Mucosa of stomach (tissue), 1 donor: ENCODE measurements at regions not wholly inside any gene's neighbourhood (a gene's known extent, or its start where the extent isn't known, plus 50 kb on each side); places are given as distances from the start of the nearest gene placed in this dataset.

Source experiments
- H3K27me3 ChIP-seq: one replicate; pipeline ENCODE4 v1.7.0; 2013; ENCODE audit warnings: mild to moderate bottlenecking, low read length; ENCODE audit not compliant: control insufficient read depth, insufficient read depth
- H3K36me3 ChIP-seq: one replicate; pipeline ENCODE4 v1.7.0; 2013; ENCODE audit warnings: low read length; ENCODE audit not compliant: control insufficient read depth, insufficient read depth
- H3K4me1 ChIP-seq: one replicate; pipeline ENCODE4 v1.7.0; 2013; ENCODE audit warnings: mild to moderate bottlenecking, low read length; ENCODE audit not compliant: control insufficient read depth, insufficient read depth
- H3K4me3 ChIP-seq: one replicate; pipeline ENCODE4 v1.7.0; 2013; ENCODE audit warnings: low read length
- H3K9ac ChIP-seq: one replicate; pipeline ENCODE4 v1.7.0; 2013; ENCODE audit warnings: mild to moderate bottlenecking, low read length, moderate library complexity
- H3K9me3 ChIP-seq: one replicate; pipeline ENCODE4 v1.7.0; 2013; ENCODE audit warnings: mild to moderate bottlenecking, low read length, moderate library complexity; ENCODE audit not compliant: control insufficient read depth
- donor health status: Pancreatic carcinoma.

- no peaks in the 10 kb centered on the region for H3K4me1 ChIP-seq
- no peak overlapping the region for H3K9ac ChIP-seq
- no peaks in the 10 kb centered on the region for H3K36me3 ChIP-seq
- no peak overlapping the region for H3K4me3 ChIP-seq
- H3K9me3 ChIP-seq = no peaks in the 10 kb centered on the region
- H3K27me3 ChIP-seq = peaks cover 8% of the 10 kb centered on the region
Measured at GRCh38 chr2:101568969-101569368, 94.1 kb upstream of the RFX8 start.

- Histone ChIP-seq H3K4me3 (no peak overlapping the region), H3K4me1 (no peaks in the 10 kb centered on the region), H3K9me3 (no peaks in the 10 kb centered on the region), H3K9ac (no peak overlapping the region), H3K36me3 (no peaks in the 10 kb centered on the region), H3K27me3 (peaks cover 8% of the 10 kb centered on the region)
Measured at GRCh38 chr2:101566632-101567228, 91.8 kb upstream of the RFX8 start.

- H3K4me1 ChIP-seq = no peaks in the 10 kb centered on the region
- no peaks in the 10 kb centered on the region for H3K36me3 ChIP-seq
- H3K9ac ChIP-seq = no peak overlapping the region
- no peaks in the 10 kb centered on the region for H3K9me3 ChIP-seq
- no peak overlapping the region for H3K4me3 ChIP-seq
- H3K27me3 ChIP-seq = peaks cover 8% of the 10 kb centered on the region
Measured at GRCh38 chr2:101563849-101564248, 88.9 kb upstream of the RFX8 start.

- no peak overlapping the region for H3K9ac ChIP-seq
- H3K4me3 ChIP-seq = no peak overlapping the region
- peaks cover 8% of the 10 kb centered on the region for H3K27me3 ChIP-seq
- H3K4me1 ChIP-seq = no peaks in the 10 kb centered on the region
- no peaks in the 10 kb centered on the region for H3K9me3 ChIP-seq
- H3K36me3 ChIP-seq = no peaks in the 10 kb centered on the region
Measured at GRCh38 chr2:101560780-101561315, 85.9 kb upstream of the RFX8 start.

- Histone ChIP-seq H3K36me3 (no peaks in the 10 kb centered on the region), H3K4me1 (no peaks in the 10 kb centered on the region), H3K9me3 (no peaks in the 10 kb centered on the region), H3K27me3 (peaks cover under 1% of the 10 kb centered on the region), H3K9ac (no peak overlapping the region), H3K4me3 (no peak overlapping the region)
Measured at GRCh38 chr2:101559551-101559950, 84.6 kb upstream of the RFX8 start.

GRCh38 chr2:101558740-101559525 lies 84.0 kb upstream of the RFX8 start:
- Histone ChIP-seq H3K4me1 (no peaks in the 10 kb centered on the region), H3K9ac (no peak overlapping the region), H3K27me3 (no peaks in the 10 kb centered on the region), H3K9me3 (no peaks in the 10 kb centered on the region), H3K4me3 (no peak overlapping the region), H3K36me3 (no peaks in the 10 kb centered on the region)

- no peaks in the 10 kb centered on the region for H3K27me3 ChIP-seq
- H3K9me3 ChIP-seq = no peaks in the 10 kb centered on the region
- no peaks in the 10 kb centered on the region for H3K36me3 ChIP-seq
- H3K4me3 ChIP-seq = no peak overlapping the region
- H3K4me1 ChIP-seq = no peaks in the 10 kb centered on the region
- no peak overlapping the region for H3K9ac ChIP-seq
Measured at GRCh38 chr2:101556033-101556459, 81.1 kb upstream of the RFX8 start.

GRCh38 chr2:101551336-101551888 lies 76.5 kb upstream of the RFX8 start:
- Histone ChIP-seq H3K4me3 (no peak overlapping the region), H3K9ac (no peak overlapping the region), H3K9me3 (no peaks in the 10 kb centered on the region), H3K27me3 (no peaks in the 10 kb centered on the region), H3K4me1 (no peaks in the 10 kb centered on the region), H3K36me3 (no peaks in the 10 kb centered on the region)

- H3K27me3 ChIP-seq = no peaks in the 10 kb centered on the region
- H3K36me3 ChIP-seq = no peaks in the 10 kb centered on the region
- H3K9me3 ChIP-seq = no peaks in the 10 kb centered on the region
- H3K4me1 ChIP-seq = no peaks in the 10 kb centered on the region
- no peak overlapping the region for H3K4me3 ChIP-seq
- no peak overlapping the region for H3K9ac ChIP-seq
Measured at GRCh38 chr2:101550555-101550954, 75.6 kb upstream of the RFX8 start.

- Histone ChIP-seq H3K27me3 (no peaks in the 10 kb centered on the region), H3K9me3 (no peaks in the 10 kb centered on the region), H3K36me3 (no peaks in the 10 kb centered on the region), H3K4me3 (no peak overlapping the region), H3K9ac (no peak overlapping the region), H3K4me1 (no peaks in the 10 kb centered on the region)
Measured at GRCh38 chr2:101549371-101549770, 74.5 kb upstream of the RFX8 start.

- no peak overlapping the region for H3K4me3 ChIP-seq
- no peaks in the 10 kb centered on the region for H3K36me3 ChIP-seq
- H3K9ac ChIP-seq = no peak overlapping the region
- no peaks in the 10 kb centered on the region for H3K27me3 ChIP-seq
- no peaks in the 10 kb centered on the region for H3K4me1 ChIP-seq
- H3K9me3 ChIP-seq = no peaks in the 10 kb centered on the region
Measured at GRCh38 chr2:101546376-101547058, 71.6 kb upstream of the RFX8 start.

- no peaks in the 10 kb centered on the region for H3K36me3 ChIP-seq
- no peak overlapping the region for H3K9ac ChIP-seq
- no peaks in the 10 kb centered on the region for H3K4me1 ChIP-seq
- no peak overlapping the region for H3K4me3 ChIP-seq
- H3K9me3 ChIP-seq = no peaks in the 10 kb centered on the region
- H3K27me3 ChIP-seq = no peaks in the 10 kb centered on the region
Measured at GRCh38 chr2:101545950-101546349, 71.0 kb upstream of the RFX8 start.
